ENCODE measurements at regions not wholly inside any gene's neighbourhood (a gene's known extent, or its start where the extent isn't known, plus 50 kb on each side); places are given as distances from the start of the nearest gene placed in this dataset.
A peak's percentile ranks its signal among the peaks of the same experiment; 100 is the strongest.

- H3K27ac Mint-ChIP-seq: peak overlapping the region in 1 of 8 donors; percentile 5
- Histone ChIP-seq H3K36me3 (ENCODE audit: insufficient read depth, low read length) (no peaks in the 10 kb centered on the region), H3K27ac (ENCODE audit: low read depth, low read length) (no peak overlapping the region), H3K4me1 (ENCODE audit: insufficient read depth, low read length) (no peaks in the 10 kb centered on the region), H3K9me3 (ENCODE audit: low read length) (no peaks in the 10 kb centered on the region), H3K27me3 (ENCODE audit: insufficient read depth, low read length, poor library complexity, severe bottlenecking) (no peaks in the 10 kb centered on the region), H3K4me3 (ENCODE audit: low read length) (no peak overlapping the region)
- H3K4me3 Mint-ChIP-seq: peak overlapping the region in 1 of 7 donors; percentile 38
- H3K9me3 Mint-ChIP-seq: peaks cover 0 to 6% (median 4%) of the 10 kb centered on the region in 5 donors
- peaks cover 7 to 14% (median 9%) of the 10 kb centered on the region in 3 donors for H3K4me1 Mint-ChIP-seq
- POLR2A ChIA-PET: interaction anchor here (0.7 kb wide), 1 partner anchor 57 kb away, joined by 3 read pairs; no protein-coding TSS in a partner anchor
- no peak for DNase-seq
- peaks cover 0 to 5% (median 3%) of the 10 kb centered on the region in 3 donors for H3K36me3 Mint-ChIP-seq
- CTCF ChIA-PET: interaction anchor here (1.4 kb wide), 1 partner anchor 17 kb away, joined by 4 read pairs; no protein-coding TSS in a partner anchor
- peaks cover 0 to 7% of the 10 kb centered on the region in 2 donors for H3K27me3 Mint-ChIP-seq
These were observed 74.1 kb upstream of the BTN3A2 start for GRCh38 chr6:26290941-26291340.

- POLR2A ChIA-PET: no interaction called here
- Mint-ChIP-seq H3K27me3 (no peaks in the 10 kb centered on the region), H3K27ac (no peak overlapping the region), H3K4me3 (no peak overlapping the region), H3K4me1 (peaks cover 1 to 7% (median 4%) of the 10 kb centered on the region in 3 donors), H3K9me3 (peaks cover 0 to 4% (median 0%) of the 10 kb centered on the region in 5 donors), H3K36me3 (no peaks in the 10 kb centered on the region)
- no peak overlapping the region for H3K4me3 ChIP-seq (ENCODE audit: low read length)
- H3K36me3 ChIP-seq (ENCODE audit: insufficient read depth, low read length): no peaks in the 10 kb centered on the region
- no peak for DNase-seq
- CTCF ChIA-PET: no interaction called here
- no peaks in the 10 kb centered on the region for H3K27me3 ChIP-seq (ENCODE audit: insufficient read depth, low read length, poor library complexity, severe bottlenecking)
- H3K4me1 ChIP-seq (ENCODE audit: insufficient read depth, low read length): no peaks in the 10 kb centered on the region
- no peaks in the 10 kb centered on the region for H3K9me3 ChIP-seq (ENCODE audit: low read length)
- H3K27ac ChIP-seq (ENCODE audit: low read depth, low read length): no peak overlapping the region
These were observed 72.3 kb upstream of the BTN3A2 start for GRCh38 chr6:26292709-26293108.

GRCh38 chr6:26294302-26294701 is 70.7 kb upstream of the BTN3A2 start:
- Histone ChIP-seq H3K4me1 (ENCODE audit: insufficient read depth, low read length) (no peaks in the 10 kb centered on the region), H3K27me3 (ENCODE audit: insufficient read depth, low read length, poor library complexity, severe bottlenecking) (no peaks in the 10 kb centered on the region), H3K27ac (ENCODE audit: low read depth, low read length) (peak overlapping the region; percentile 78), H3K36me3 (ENCODE audit: insufficient read depth, low read length) (no peaks in the 10 kb centered on the region), H3K4me3 (ENCODE audit: low read length) (no peak overlapping the region), H3K9me3 (ENCODE audit: low read length) (no peaks in the 10 kb centered on the region)
- H3K9me3 Mint-ChIP-seq: no peaks in the 10 kb centered on the region
- no peak overlapping the region for H3K27ac Mint-ChIP-seq
- CTCF ChIA-PET: no interaction called here
- H3K36me3 Mint-ChIP-seq: no peaks in the 10 kb centered on the region
- POLR2A ChIA-PET: no interaction called here
- H3K4me3 Mint-ChIP-seq: no peak overlapping the region
- H3K4me1 Mint-ChIP-seq: peaks cover 1 to 7% (median 4%) of the 10 kb centered on the region in 3 donors
- DNase-seq: no peak
- no peaks in the 10 kb centered on the region for H3K27me3 Mint-ChIP-seq

- Histone ChIP-seq H3K27me3 (ENCODE audit: insufficient read depth, low read length, poor library complexity, severe bottlenecking) (no peaks in the 10 kb centered on the region), H3K36me3 (ENCODE audit: insufficient read depth, low read length) (no peaks in the 10 kb centered on the region), H3K27ac (ENCODE audit: low read depth, low read length) (peak overlapping the region; percentile 78), H3K4me1 (ENCODE audit: insufficient read depth, low read length) (no peaks in the 10 kb centered on the region), H3K4me3 (ENCODE audit: low read length) (peak overlapping the region; percentile 19), H3K9me3 (ENCODE audit: low read length) (no peaks in the 10 kb centered on the region)
- Mint-ChIP-seq H3K9me3 (no peaks in the 10 kb centered on the region), H3K27me3 (no peaks in the 10 kb centered on the region), H3K4me3 (peak overlapping the region in 4 of 7 donors; percentile 27 to 52 (median 43)), H3K36me3 (no peaks in the 10 kb centered on the region), H3K27ac (peak overlapping the region in 1 of 8 donors; percentile 23), H3K4me1 (peaks cover 1 to 7% (median 4%) of the 10 kb centered on the region in 3 donors)
- ChIA-PET POLR2A (no interaction called here), CTCF (interaction anchor here (1.1 kb wide), 1 partner anchor 46 kb away, joined by 3 read pairs; no protein-coding TSS in a partner anchor)
- no peak for DNase-seq
These were observed 69.1 kb upstream of the BTN3A2 start for GRCh38 chr6:26295691-26296555.

GRCh38 chr6:26296556-26296856 is 68.5 kb upstream of the BTN3A2 start:
- Histone ChIP-seq H3K9me3 (ENCODE audit: low read length) (no peaks in the 10 kb centered on the region), H3K4me1 (ENCODE audit: insufficient read depth, low read length) (no peaks in the 10 kb centered on the region), H3K27ac (ENCODE audit: low read depth, low read length) (peak overlapping the region; percentile 78), H3K27me3 (ENCODE audit: insufficient read depth, low read length, poor library complexity, severe bottlenecking) (no peaks in the 10 kb centered on the region), H3K4me3 (ENCODE audit: low read length) (no peak overlapping the region), H3K36me3 (ENCODE audit: insufficient read depth, low read length) (no peaks in the 10 kb centered on the region)
- no peak for DNase-seq
- Mint-ChIP-seq H3K4me1 (peaks cover 1 to 7% (median 4%) of the 10 kb centered on the region in 3 donors), H3K27ac (peak overlapping the region in 1 of 8 donors; percentile 23), H3K9me3 (no peaks in the 10 kb centered on the region), H3K27me3 (no peaks in the 10 kb centered on the region), H3K36me3 (no peaks in the 10 kb centered on the region), H3K4me3 (no peak overlapping the region)
- ChIA-PET CTCF (interaction anchor here (1.1 kb wide), 1 partner anchor 45 kb away, joined by 3 read pairs; no protein-coding TSS in a partner anchor), POLR2A (no interaction called here)

- no peaks in the 10 kb centered on the region for H3K4me1 ChIP-seq (ENCODE audit: insufficient read depth, low read length)
- Mint-ChIP-seq H3K27ac (no peak overlapping the region), H3K9me3 (no peaks in the 10 kb centered on the region), H3K27me3 (no peaks in the 10 kb centered on the region), H3K4me3 (no peak overlapping the region), H3K36me3 (no peaks in the 10 kb centered on the region), H3K4me1 (peaks cover 1 to 7% (median 4%) of the 10 kb centered on the region in 3 donors)
- no peaks in the 10 kb centered on the region for H3K36me3 ChIP-seq (ENCODE audit: insufficient read depth, low read length)
- H3K27ac ChIP-seq (ENCODE audit: low read depth, low read length): peak overlapping the region; percentile 78
- H3K27me3 ChIP-seq (ENCODE audit: insufficient read depth, low read length, poor library complexity, severe bottlenecking): no peaks in the 10 kb centered on the region
- DNase-seq: no peak
- ChIA-PET POLR2A (no interaction called here), CTCF (no interaction called here)
- H3K4me3 ChIP-seq (ENCODE audit: low read length): no peak overlapping the region
- H3K9me3 ChIP-seq (ENCODE audit: low read length): no peaks in the 10 kb centered on the region
These were observed 67.9 kb upstream of the BTN3A2 start for GRCh38 chr6:26296857-26297648.

GRCh38 chr6:26299286-26300042 is 65.5 kb upstream of the BTN3A2 start:
- POLR2A ChIA-PET: interaction anchor here (0.6 to 1.4 kb wide), 2 partner anchors 10 to 232 kb away, joined by 3 to 4 read pairs; no protein-coding TSS in a partner anchor
- Histone ChIP-seq H3K27me3 (ENCODE audit: insufficient read depth, low read length, poor library complexity, severe bottlenecking) (no peaks in the 10 kb centered on the region), H3K9me3 (ENCODE audit: low read length) (no peaks in the 10 kb centered on the region), H3K27ac (ENCODE audit: low read depth, low read length) (peak overlapping the region; percentile 38), H3K4me3 (ENCODE audit: low read length) (no peak overlapping the region), H3K36me3 (ENCODE audit: insufficient read depth, low read length) (no peaks in the 10 kb centered on the region), H3K4me1 (ENCODE audit: insufficient read depth, low read length) (peaks cover 7% of the 10 kb centered on the region)
- DNase-seq: no peak
- Mint-ChIP-seq H3K9me3 (no peaks in the 10 kb centered on the region), H3K27me3 (no peaks in the 10 kb centered on the region), H3K27ac (peak overlapping the region in 1 of 8 donors; percentile 57), H3K36me3 (no peaks in the 10 kb centered on the region), H3K4me3 (no peak overlapping the region), H3K4me1 (peaks cover 13 to 21% (median 17%) of the 10 kb centered on the region in 3 donors)
- CTCF ChIA-PET: no interaction called here

Data from CD8-positive, alpha-beta memory T cell (primary cell).